Skeletal muscle tissue (tissue), 4 donors: ENCODE measurements at regions not wholly inside any gene's neighbourhood (a gene's known extent, or its start where the extent isn't known, plus 50 kb on each side); places are given as distances from the start of the nearest gene placed in this dataset. TPM values are rescaled to one million over a fixed set of nuclear protein-coding genes. Genes with fewer than 3 reads are reported as not detected.

Experiments
- H3K27ac ChIP-seq: one replicate; pipeline ENCODE4 v1.7.0; 2013; ENCODE audit warnings: mild to moderate bottlenecking, low read depth, low read length, inconsistent platforms
- H3K27me3 ChIP-seq, 3 donors: one replicate each; pipeline ENCODE4 v1.7.0; 2013; ENCODE audit warnings: low read length in 3 of 3; ENCODE audit not compliant: control insufficient read depth in 3 of 3, insufficient read depth in 3 of 3
- H3K36me3 ChIP-seq, 3 donors: one replicate each; pipeline ENCODE4 v1.7.0; 2013; ENCODE audit warnings: low read length in 3 of 3; ENCODE audit not compliant: control insufficient read depth in 3 of 3, insufficient read depth in 3 of 3
- H3K4me1 ChIP-seq, 3 donors: one replicate each; pipeline ENCODE4 v1.7.0; 2013; ENCODE audit warnings: low read length in 3 of 3, mild to moderate bottlenecking in 3 of 3; ENCODE audit not compliant: control insufficient read depth in 3 of 3, insufficient read depth in 3 of 3
- H3K4me3 ChIP-seq, 3 donors: one replicate each; pipeline ENCODE4 v1.7.0; 2013; ENCODE audit warnings: low read length in 3 of 3
- H3K9ac ChIP-seq, 3 donors: one replicate each; pipeline ENCODE4 v1.7.0; 2013; ENCODE audit warnings: low read length in 3 of 3, mild to moderate bottlenecking in 3 of 3, moderate library complexity in 2 of 3, low read depth in 1 of 3
- H3K9me3 ChIP-seq, 3 donors: one replicate each; pipeline ENCODE4 v1.7.0; 2013; ENCODE audit warnings: low read length in 3 of 3; ENCODE audit not compliant: control insufficient read depth in 3 of 3
- small RNA-seq: library from RNA; depleted of rRNA; stranded (forward); fragments of <200 nt; gene quantifications from one replicate; pipeline ENCODE3, GENCODE V24; 2014
- donor health status: Osteomylitis.

- peaks cover 26 to 28% (median 27%) of the 10 kb centered on the region in 3 donors for H3K4me1 ChIP-seq
- peak overlapping the region; percentile 10 to 51 (median 36) for H3K4me3 ChIP-seq
- peak overlapping the region; percentile 38 for H3K27ac ChIP-seq
- H3K9me3 ChIP-seq = no peaks in the 10 kb centered on the region
- no peaks in the 10 kb centered on the region for H3K36me3 ChIP-seq
- peak overlapping the region; percentile 19 to 47 (median 28) for H3K9ac ChIP-seq
- no peaks in the 10 kb centered on the region for H3K27me3 ChIP-seq
Observed at GRCh38 chr1:55276671-55277376, 61.7 kb upstream of the USP24 start.

GRCh38 chr1:55275941-55276341 is 60.8 kb upstream of the USP24 start:
- Histone ChIP-seq H3K4me1 (peaks cover 26 to 28% (median 27%) of the 10 kb centered on the region in 3 donors), H3K9ac (peak overlapping the region in 1 of 3 donors; percentile 17), H3K27ac (peak overlapping the region; percentile 38), H3K27me3 (no peaks in the 10 kb centered on the region), H3K4me3 (no peak overlapping the region), H3K36me3 (no peaks in the 10 kb centered on the region), H3K9me3 (no peaks in the 10 kb centered on the region)

- peaks cover 26 to 28% (median 27%) of the 10 kb centered on the region in 3 donors for H3K4me1 ChIP-seq
- peak overlapping the region in 2 of 3 donors; percentile 6 to 54 for H3K4me3 ChIP-seq
- H3K27me3 ChIP-seq = no peaks in the 10 kb centered on the region
- no peaks in the 10 kb centered on the region for H3K9me3 ChIP-seq
- H3K27ac ChIP-seq = no peak overlapping the region
- no peaks in the 10 kb centered on the region for H3K36me3 ChIP-seq
- peak overlapping the region in 2 of 3 donors; percentile 68 for H3K9ac ChIP-seq
Observed at GRCh38 chr1:55275151-55275748, 60.1 kb upstream of the USP24 start.

DNA sequence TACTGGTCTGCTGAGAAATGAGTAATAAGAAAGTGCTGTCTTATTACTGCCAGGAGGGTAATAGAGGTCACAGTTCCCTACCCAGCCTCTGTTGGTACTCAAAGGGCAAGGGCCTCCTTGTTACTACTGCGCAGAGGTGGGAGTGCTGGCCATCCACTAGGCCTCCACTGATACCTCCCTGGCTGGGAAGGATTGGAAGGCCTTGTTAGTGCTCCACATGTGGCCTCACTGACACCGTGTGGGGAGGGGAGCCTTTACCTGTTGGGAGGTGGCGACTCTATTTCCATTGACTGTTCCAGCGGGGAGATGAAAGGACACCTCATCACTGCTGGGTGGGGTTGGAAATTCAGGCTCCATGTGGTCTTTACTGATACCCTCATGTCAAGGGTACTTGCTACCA is 57.8 kb upstream of the USP24 start:
- no peaks in the 10 kb centered on the region for H3K36me3 ChIP-seq

More for the DNA sequence above, 57.8 kb upstream of the USP24 start:
- Histone ChIP-seq H3K4me1 (peaks cover 26 to 28% (median 27%) of the 10 kb centered on the region in 3 donors), H3K4me3 (no peak overlapping the region), H3K27me3 (no peaks in the 10 kb centered on the region), H3K9ac (no peak overlapping the region), H3K9me3 (no peaks in the 10 kb centered on the region), H3K27ac (no peak overlapping the region)

Small RNA genes in the stretch of these regions (small RNA-seq; reads per million reads assigned to genes)
- gene RF00019 (not detected), gene RNU6-830P (not detected)
